Activated T-helper 2 cell treated with anti-CD3 and anti-CD28 coated beads, Interferon-gamma antibody, Interleukin-2, Interleukin-4, amounts not matched to agents 10 μg/mL and 5 μg/mL and 100 μg/mL, durations not matched to agents 14 hours and 24 hours and 36 hours (primary cell): ENCODE measurements at regions not wholly inside any gene's neighbourhood (a gene's known extent, or its start where the extent isn't known, plus 50 kb on each side); places are given as distances from the start of the nearest gene placed in this dataset.

Experiments used
- DNase-seq: peaks from one replicate; pipeline ENCODE4 v3.0.0; 2021; ENCODE audit warnings: low spot score
- H3K27ac Mint-ChIP-seq: one replicate; pipeline ENCODE4 v1.8.0; 2021; ENCODE audit warnings: mixed read lengths
- H3K27me3 Mint-ChIP-seq: one replicate; pipeline ENCODE4 v1.8.0; 2021; ENCODE audit warnings: low read depth, mixed read lengths
- H3K36me3 Mint-ChIP-seq: one replicate; pipeline ENCODE4 v1.8.0; 2021; ENCODE audit warnings: low read depth, mixed read lengths
- H3K4me1 Mint-ChIP-seq: one replicate; pipeline ENCODE4 v1.8.0; 2021; ENCODE audit warnings: low read depth, mixed read lengths
- H3K4me3 Mint-ChIP-seq: one replicate; pipeline ENCODE4 v1.8.0; 2021; ENCODE audit warnings: low read depth, mild to moderate bottlenecking, moderate library complexity, mixed read lengths
- H3K9me3 Mint-ChIP-seq: one replicate; pipeline ENCODE4 v1.8.0; 2021; ENCODE audit warnings: mixed read lengths
- intact Hi-C: fragments of 100-400 bp; cut with micrococcal nuclease; formaldehyde crosslinking; loops from one replicate; pipeline ENCODE4 v1.15.1; 2023

DNA sequence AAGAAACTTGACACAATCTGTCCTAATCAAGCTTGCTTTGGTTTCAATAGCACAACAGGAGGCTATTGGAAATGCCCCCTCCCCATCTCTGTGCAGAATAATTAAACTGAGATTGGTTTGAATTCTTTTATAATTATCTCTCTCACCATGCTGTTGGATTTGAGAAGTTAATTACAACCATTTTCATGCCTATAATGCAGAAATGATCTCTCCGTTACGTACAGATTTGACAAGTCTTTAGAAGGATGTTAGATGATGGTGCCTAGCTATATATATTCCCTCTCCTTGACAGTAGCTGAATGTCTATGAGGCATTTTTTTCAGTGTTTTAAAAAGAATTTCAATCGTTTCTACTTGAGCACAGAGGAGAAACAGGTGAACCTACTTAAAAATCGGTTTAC lies 488.4 kb upstream of the TECRL start:
- Mint-ChIP-seq H3K36me3 (no peaks in the 10 kb centered on the region), H3K9me3 (peaks cover 12% of the 10 kb centered on the region), H3K27ac (no peak overlapping the region), H3K4me1 (no peaks in the 10 kb centered on the region), H3K4me3 (no peak overlapping the region), H3K27me3 (no peaks in the 10 kb centered on the region)
- intact Hi-C loops: no loop called here
- DNase-seq: no peak

DNA sequence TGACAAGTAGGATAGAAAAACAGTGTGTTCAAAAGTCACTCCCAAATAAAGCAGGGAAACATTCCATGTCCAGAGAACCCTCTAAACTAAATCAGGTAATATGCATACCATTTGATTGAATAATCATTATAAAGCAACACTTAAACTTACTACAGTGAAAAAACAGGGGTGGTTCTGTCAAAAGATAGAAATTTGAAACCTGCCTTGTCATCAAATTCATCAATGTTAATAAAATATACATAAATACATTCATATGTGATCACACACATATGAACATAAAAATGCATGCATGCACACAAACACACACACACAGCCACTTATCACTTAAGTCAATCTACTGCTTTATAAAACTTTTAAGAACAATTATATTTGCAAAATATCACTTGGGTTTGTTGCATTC lies 485.8 kb upstream of the TECRL start:
- H3K9me3 Mint-ChIP-seq: peaks cover 9% of the 10 kb centered on the region
- no peak overlapping the region for H3K27ac Mint-ChIP-seq
- no peak overlapping the region for H3K4me3 Mint-ChIP-seq
- H3K36me3 Mint-ChIP-seq: no peaks in the 10 kb centered on the region
- H3K27me3 Mint-ChIP-seq: no peaks in the 10 kb centered on the region
- no peak for DNase-seq
- no peaks in the 10 kb centered on the region for H3K4me1 Mint-ChIP-seq
- intact Hi-C loops: no loop called here

DNA sequence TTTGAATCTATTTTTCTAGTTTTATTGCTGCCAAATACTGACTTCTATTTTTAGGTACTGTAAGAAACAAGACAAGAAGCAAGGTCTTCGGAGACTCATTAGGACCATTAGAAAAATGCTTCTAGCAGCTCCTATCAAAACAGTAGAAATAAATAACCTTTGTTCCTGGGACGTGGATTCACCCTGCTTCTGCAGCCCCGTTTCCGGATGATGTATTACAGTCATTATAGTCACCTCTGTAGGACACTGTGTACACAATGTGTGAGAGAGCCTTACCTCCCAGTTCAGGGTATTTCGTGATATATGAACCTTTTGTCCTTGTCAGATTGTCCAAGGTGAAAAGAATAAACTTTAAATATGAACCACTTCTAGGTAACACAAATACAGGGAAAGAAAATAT lies 484.0 kb upstream of the TECRL start:
- H3K4me3 Mint-ChIP-seq: no peak overlapping the region
- no peaks in the 10 kb centered on the region for H3K36me3 Mint-ChIP-seq
- peaks cover 9% of the 10 kb centered on the region for H3K9me3 Mint-ChIP-seq
- H3K27ac Mint-ChIP-seq: no peak overlapping the region
- H3K27me3 Mint-ChIP-seq: no peaks in the 10 kb centered on the region
- H3K4me1 Mint-ChIP-seq: no peaks in the 10 kb centered on the region
- intact Hi-C loops: no loop called here
- no peak for DNase-seq

DNA sequence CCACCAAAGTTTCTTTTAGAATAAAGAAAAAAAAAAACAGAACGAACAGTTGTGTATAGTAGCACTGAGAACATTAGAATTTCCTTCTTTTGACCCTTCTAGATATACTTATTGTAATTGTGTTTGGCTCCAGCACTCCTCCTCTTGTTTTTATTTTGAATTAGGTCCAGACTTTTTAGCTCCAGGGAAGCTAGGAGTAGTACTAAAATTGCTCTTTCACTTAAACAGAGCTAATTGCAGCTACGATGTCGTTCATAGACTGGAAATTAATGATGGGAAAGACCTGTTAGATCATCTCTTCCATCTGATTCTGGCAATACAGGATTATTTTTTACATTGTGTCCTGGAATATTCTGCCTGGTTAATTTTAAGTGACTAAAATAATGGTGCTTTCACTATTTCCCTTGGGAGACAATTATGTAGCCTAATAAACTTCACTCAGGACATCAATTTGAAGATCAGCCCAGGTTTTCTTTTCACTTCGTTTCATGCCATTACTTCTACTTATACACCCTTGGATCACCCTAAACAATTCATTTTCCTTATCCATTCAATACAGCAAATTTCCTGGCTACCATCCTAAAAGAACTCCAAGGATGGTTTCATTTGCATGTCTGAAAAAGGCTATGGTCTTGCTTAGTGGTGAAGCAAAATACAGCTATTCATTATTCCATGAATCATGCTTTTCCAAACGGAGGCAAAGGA lies 480.8 kb upstream of the TECRL start:
- DNase-seq: no peak
- Mint-ChIP-seq H3K27me3 (no peaks in the 10 kb centered on the region), H3K9me3 (peaks cover 22% of the 10 kb centered on the region), H3K36me3 (peaks cover 6% of the 10 kb centered on the region), H3K27ac (no peak overlapping the region), H3K4me3 (no peak overlapping the region), H3K4me1 (peaks cover 7% of the 10 kb centered on the region)
- intact Hi-C loops: no loop called here

DNA sequence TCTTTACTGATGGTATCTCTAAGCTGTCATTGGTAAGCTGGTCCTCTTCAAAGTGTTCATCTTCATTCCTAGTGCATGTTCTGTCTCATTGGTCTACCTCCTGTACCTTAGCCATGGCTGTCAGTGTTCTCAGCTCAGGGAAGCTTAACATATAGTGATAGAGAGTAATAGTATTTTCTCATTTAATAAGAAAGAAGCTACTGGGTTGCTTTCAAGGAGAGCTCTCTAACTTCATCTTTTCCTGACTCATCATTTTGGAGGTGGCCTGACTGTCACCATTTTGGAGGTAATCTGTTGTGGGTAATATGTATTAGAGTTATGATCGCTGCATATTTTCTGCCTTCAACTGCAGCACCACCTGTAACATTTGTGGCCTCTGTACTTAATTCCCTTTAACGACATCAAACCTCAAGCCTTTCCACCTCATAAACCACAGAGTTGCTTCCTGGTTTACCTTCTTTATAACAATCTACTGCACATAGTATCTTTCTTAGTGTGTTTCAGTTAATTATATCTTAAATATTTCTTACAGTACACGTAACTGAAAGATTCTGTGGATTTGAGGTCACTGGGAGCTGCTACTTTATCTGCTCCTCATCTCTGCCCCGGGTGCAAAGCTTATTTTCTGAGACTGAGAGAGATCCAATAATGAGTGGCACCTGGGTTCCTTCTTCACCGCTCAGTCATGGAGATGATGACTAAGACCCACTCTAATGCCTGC lies 474.0 kb upstream of the TECRL start:
- peak overlapping the region; percentile 67 for H3K27ac Mint-ChIP-seq
- intact Hi-C loops: no loop called here
- H3K9me3 Mint-ChIP-seq: peaks cover 36% of the 10 kb centered on the region
- peaks cover 2% of the 10 kb centered on the region for H3K27me3 Mint-ChIP-seq
- no peak overlapping the region for H3K4me3 Mint-ChIP-seq
- peaks cover 28% of the 10 kb centered on the region for H3K4me1 Mint-ChIP-seq
- peaks cover 6% of the 10 kb centered on the region for H3K36me3 Mint-ChIP-seq
- peak; percentile 20 for DNase-seq

DNA sequence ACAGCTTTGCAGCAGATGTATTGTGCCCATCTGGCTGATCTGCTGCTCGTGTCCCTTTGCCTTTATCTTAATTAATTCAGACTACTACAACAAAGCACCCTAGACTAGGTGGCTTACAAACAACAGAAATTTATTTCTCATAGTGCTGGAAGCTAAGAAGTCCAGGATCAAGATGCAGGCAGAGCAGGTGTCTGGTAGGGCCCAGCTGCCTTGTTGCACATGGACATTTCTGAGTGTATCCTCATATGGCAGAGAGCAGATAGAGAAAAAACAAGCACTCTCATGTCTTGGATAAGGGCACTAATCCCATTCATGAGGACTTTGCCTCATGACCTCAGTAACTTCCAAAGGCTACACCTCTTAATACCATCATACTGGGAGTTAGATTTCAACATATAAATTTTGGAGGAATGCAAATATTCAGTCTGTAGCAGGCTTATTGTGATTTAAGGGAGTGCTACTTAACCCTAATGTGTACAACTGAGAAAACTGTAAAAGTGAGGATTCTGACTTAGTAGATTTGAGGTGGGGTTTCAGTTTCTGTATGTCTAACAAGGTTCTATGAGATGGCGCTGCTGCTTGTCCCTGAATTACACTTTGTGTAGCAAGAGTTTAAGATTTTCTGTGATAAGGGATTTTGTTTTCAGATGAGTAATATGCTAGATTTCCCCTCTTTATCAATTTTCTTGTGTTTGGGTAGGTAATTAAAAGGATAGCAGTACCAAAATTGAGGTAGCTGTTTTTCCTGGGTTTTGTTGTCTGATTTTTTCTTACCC lies 473.2 kb upstream of the TECRL start:
- H3K4me1 Mint-ChIP-seq: peaks cover 24% of the 10 kb centered on the region
- DNase-seq: no peak
- peaks cover 2% of the 10 kb centered on the region for H3K27me3 Mint-ChIP-seq
- peaks cover 2% of the 10 kb centered on the region for H3K36me3 Mint-ChIP-seq
- intact Hi-C loops: no loop called here
- H3K9me3 Mint-ChIP-seq: peaks cover 32% of the 10 kb centered on the region
- no peak overlapping the region for H3K4me3 Mint-ChIP-seq
- peak overlapping the region; percentile 67 for H3K27ac Mint-ChIP-seq

DNA sequence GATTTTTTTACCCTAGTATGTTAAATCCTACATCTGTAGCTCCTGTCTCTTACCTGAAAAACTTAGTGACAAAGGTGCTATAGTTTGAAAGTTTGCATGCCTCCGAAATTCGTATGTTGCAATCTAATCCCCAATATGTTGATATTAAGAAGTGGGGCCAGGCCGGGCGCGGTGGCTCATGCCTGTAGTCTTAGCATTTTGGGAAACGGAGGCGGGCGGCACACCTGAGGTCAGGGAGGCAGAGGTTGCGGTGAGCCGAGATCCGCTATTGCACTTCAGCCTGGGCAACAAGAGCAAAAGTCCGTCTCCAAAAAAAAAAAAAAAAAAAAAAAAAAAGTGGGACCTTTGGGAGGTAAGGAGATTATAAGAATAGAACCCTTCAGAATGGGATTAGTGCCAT lies 471.3 kb upstream of the TECRL start:
- no peak overlapping the region for H3K27ac Mint-ChIP-seq
- no peak overlapping the region for H3K4me3 Mint-ChIP-seq
- H3K4me1 Mint-ChIP-seq: peaks cover 21% of the 10 kb centered on the region
- no peak for DNase-seq
- no peaks in the 10 kb centered on the region for H3K36me3 Mint-ChIP-seq
- intact Hi-C loops: no loop called here
- H3K9me3 Mint-ChIP-seq: peaks cover 38% of the 10 kb centered on the region
- H3K27me3 Mint-ChIP-seq: peaks cover 2% of the 10 kb centered on the region

DNA sequence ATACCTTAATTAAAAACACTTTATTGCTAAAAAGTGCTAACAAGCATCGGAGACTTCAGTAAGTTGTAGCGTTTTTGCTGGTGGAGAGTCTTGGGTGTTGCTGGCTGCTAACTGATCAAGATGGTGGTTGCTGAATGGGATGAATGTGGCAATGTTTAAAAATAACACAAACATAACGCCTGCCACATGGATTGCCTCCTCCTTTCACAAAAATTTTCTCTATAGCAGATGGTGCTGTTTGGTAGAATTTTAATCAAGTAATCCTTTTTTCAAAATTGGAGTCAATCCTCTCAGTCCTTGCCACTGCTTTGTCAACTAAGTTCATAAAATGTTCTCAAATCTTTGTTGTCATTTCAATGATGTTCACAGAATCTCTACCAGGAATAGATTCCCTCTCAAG lies 466.8 kb upstream of the TECRL start:
- Mint-ChIP-seq H3K4me3 (no peak overlapping the region), H3K36me3 (no peaks in the 10 kb centered on the region)
- no peak for DNase-seq

DNA sequence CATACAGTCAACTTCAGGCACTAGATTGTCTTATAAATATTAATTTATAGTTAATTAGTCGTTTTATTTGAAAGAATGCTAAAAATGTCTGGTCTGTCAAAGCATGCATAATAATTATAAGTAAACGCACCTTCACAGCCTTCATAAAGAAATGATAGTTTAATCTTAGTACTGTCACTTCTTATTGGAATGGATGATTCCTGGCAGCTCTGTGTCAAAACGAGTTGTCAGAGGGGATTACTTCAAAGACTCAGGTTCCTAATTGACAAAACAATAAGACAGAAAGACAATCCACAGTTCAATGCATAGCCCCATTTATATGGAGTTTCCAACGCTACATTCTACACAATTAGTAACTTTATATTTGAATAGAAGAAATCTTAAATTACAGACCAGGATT lies 461.3 kb upstream of the TECRL start:
- no peak for DNase-seq
- Mint-ChIP-seq H3K36me3 (no peaks in the 10 kb centered on the region), H3K27me3 (no peaks in the 10 kb centered on the region), H3K27ac (no peak overlapping the region), H3K4me1 (no peaks in the 10 kb centered on the region), H3K4me3 (no peak overlapping the region), H3K9me3 (peaks cover 28% of the 10 kb centered on the region)
- intact Hi-C loops: no loop called here

More for the DNA sequence above, 466.8 kb upstream of the TECRL start:
- Mint-ChIP-seq H3K9me3 (peaks cover 27% of the 10 kb centered on the region), H3K4me1 (no peaks in the 10 kb centered on the region), H3K27ac (no peak overlapping the region), H3K27me3 (peaks cover 2% of the 10 kb centered on the region)
- intact Hi-C loops: no loop called here

DNA sequence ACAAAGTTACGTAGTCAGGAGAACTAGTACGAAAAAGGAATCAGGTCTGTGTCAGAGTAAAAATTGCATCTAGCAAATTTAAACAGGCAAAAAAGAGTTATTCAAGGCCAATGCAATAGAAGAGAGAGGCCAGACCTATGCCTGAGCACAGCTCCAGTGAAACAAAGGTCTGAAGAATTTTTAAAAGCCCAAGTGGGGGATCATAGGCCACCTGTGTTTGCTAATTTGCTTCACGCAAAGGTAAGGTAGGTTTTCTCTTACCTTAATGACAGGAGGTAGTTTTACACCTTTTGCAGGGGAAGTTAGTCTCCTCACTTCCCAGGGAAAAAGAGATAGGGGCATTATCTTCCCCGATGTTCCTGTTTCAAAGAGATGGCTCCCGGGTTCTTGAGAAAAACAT lies 448.6 kb upstream of the TECRL start:
- no peak overlapping the region for H3K4me3 Mint-ChIP-seq
- intact Hi-C loops: no loop called here
- H3K27me3 Mint-ChIP-seq: no peaks in the 10 kb centered on the region
- no peaks in the 10 kb centered on the region for H3K36me3 Mint-ChIP-seq
- H3K4me1 Mint-ChIP-seq: no peaks in the 10 kb centered on the region
- peaks cover 9% of the 10 kb centered on the region for H3K9me3 Mint-ChIP-seq
- no peak for DNase-seq
- no peak overlapping the region for H3K27ac Mint-ChIP-seq

DNA sequence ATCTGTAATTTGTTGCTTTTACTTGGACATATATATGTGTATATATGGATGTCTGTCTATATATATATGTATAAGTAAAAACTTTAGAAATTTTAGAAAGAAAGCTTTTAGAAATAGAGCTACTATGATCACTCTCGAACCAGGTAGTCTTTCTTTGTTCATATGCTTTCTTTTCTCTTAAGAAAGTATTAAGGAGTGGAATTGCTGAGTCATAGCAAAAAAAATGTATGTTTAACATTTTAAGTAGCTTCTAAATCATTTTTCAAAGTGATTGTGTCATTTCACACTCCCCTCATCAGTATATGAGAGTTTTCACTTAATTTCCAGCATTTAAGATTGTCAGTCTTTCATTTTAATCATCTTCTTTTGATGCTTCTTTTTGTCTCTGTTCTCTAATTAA lies 447.9 kb upstream of the TECRL start:
- no peak for DNase-seq
- intact Hi-C loops: no loop called here
- H3K4me3 Mint-ChIP-seq: no peak overlapping the region
- H3K4me1 Mint-ChIP-seq: no peaks in the 10 kb centered on the region
- peaks cover 15% of the 10 kb centered on the region for H3K9me3 Mint-ChIP-seq
- no peak overlapping the region for H3K27ac Mint-ChIP-seq
- H3K27me3 Mint-ChIP-seq: no peaks in the 10 kb centered on the region
- no peaks in the 10 kb centered on the region for H3K36me3 Mint-ChIP-seq

DNA sequence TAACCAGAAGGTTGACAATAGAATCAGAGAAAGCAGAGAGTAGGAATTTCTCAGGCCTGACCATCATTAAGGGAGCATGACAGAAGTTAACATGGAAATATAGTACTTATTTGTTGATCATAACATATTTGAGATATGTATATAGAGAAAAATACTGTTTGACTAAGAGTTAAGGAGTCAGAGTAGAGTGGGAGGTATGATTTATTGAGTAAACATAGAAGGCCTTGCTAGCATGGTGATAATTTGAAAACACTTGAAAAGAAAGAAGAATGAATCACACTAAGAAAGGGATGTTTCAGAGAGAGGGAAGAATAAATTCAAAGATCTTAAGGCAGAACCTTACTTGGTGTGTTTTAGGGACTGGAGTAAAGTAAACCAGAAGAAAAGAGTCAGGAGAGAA lies 437.2 kb upstream of the TECRL start:
- DNase-seq: no peak
- peaks cover 4% of the 10 kb centered on the region for H3K9me3 Mint-ChIP-seq
- intact Hi-C loops: no loop called here
- H3K4me3 Mint-ChIP-seq: no peak overlapping the region
- H3K27me3 Mint-ChIP-seq: no peaks in the 10 kb centered on the region
- no peaks in the 10 kb centered on the region for H3K36me3 Mint-ChIP-seq
- no peak overlapping the region for H3K27ac Mint-ChIP-seq
- H3K4me1 Mint-ChIP-seq: no peaks in the 10 kb centered on the region

DNA sequence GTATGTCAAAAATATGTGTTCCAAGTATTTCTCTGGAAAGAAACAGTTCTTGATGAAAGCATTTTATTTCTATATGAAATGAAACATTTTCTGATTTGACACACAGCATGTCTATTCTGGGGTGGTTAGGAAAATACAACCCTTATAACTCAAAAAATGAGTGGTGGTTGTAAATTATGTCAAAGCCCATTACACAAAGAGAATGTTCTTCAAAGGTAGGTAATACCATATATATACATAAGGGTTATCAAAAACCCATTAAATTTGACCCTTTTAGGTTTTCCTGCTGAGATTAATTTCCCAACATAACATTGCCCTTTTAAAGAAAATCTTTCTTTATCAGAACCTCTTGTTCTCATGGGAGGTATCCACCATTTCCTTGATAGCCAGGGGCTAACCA lies 420.5 kb upstream of the TECRL start:
- H3K9me3 Mint-ChIP-seq: peaks cover 25% of the 10 kb centered on the region
- intact Hi-C loops: no loop called here
- no peaks in the 10 kb centered on the region for H3K36me3 Mint-ChIP-seq
- no peaks in the 10 kb centered on the region for H3K4me1 Mint-ChIP-seq
- no peak for DNase-seq
- no peaks in the 10 kb centered on the region for H3K27me3 Mint-ChIP-seq
- no peak overlapping the region for H3K27ac Mint-ChIP-seq
- no peak overlapping the region for H3K4me3 Mint-ChIP-seq
